ENCODE measurements at regions not wholly inside any gene's neighbourhood (a gene's known extent, or its start where the extent isn't known, plus 50 kb on each side); places are given as distances from the start of the nearest gene placed in this dataset.

GRCh38 chr18:78473563-78473962, 506.1 kb upstream of the SALL3 start:
- H3K27me3 ChIP-seq = no peaks in the 10 kb centered on the region
- no peaks in the 10 kb centered on the region for H3K36me3 ChIP-seq
- H3K4me3 ChIP-seq = no peak overlapping the region
- no peaks in the 10 kb centered on the region for H3K4me1 ChIP-seq
- no peak for TF ChIP-seq POLR2AphosphoS5 (IDR thresholded peaks at IDR 0.05)
- TF ChIP-seq POLR2A (IDR thresholded peaks at IDR 0.05) = no peak
- TF ChIP-seq CTCF (IDR thresholded peaks at IDR 0.05) = no peak
- TF ChIP-seq EP300 (IDR thresholded peaks at IDR 0.05; ENCODE audit: low read depth) = no peak
- 56 to 65% methylated on average over 4 to 5 of the region's 5 CpGs for WGBS, 2 donors (ENCODE audit: low coverage in 1 of 2)
- intact Hi-C loops (cut with DNase I; ENCODE audit: low total_unique reads) = no loop called here
- no peak overlapping the region for H3K27ac ChIP-seq
- no peaks in the 10 kb centered on the region for H3K9me3 ChIP-seq
- in situ Hi-C loops (cut with MboI; ENCODE audit: low pct_ligation_motif_present in 1 of 4, low pct_unique_long_range_greater_than_20kb in 1 of 4, low sequenced_read_pairs in 3 of 4) = no loop called here
- no peak for DNase-seq

GRCh38 chr18:78477840-78478239, 501.8 kb upstream of the SALL3 start:
- no peak for TF ChIP-seq EP300 (IDR thresholded peaks at IDR 0.05; ENCODE audit: low read depth)
- no peak for TF ChIP-seq POLR2A (IDR thresholded peaks at IDR 0.05)
- TF ChIP-seq CTCF (IDR thresholded peaks at IDR 0.05) = no peak
- TF ChIP-seq POLR2AphosphoS5 (IDR thresholded peaks at IDR 0.05) = no peak
- no peaks in the 10 kb centered on the region for H3K36me3 ChIP-seq
- H3K4me1 ChIP-seq = no peaks in the 10 kb centered on the region
- in situ Hi-C loops (cut with MboI; ENCODE audit: low pct_ligation_motif_present in 1 of 4, low pct_unique_long_range_greater_than_20kb in 1 of 4, low sequenced_read_pairs in 3 of 4) (no loop called here), intact Hi-C loops (cut with DNase I; ENCODE audit: low total_unique reads) (no loop called here)
- no peak overlapping the region for H3K4me3 ChIP-seq
- DNase-seq = no peak
- WGBS, 2 donors (ENCODE audit: low coverage in 1 of 2) = 70 to 73% methylated on average over 5 to 9 of the region's 9 CpGs
- H3K9me3 ChIP-seq = no peaks in the 10 kb centered on the region
- H3K27ac ChIP-seq = no peak overlapping the region
- no peaks in the 10 kb centered on the region for H3K27me3 ChIP-seq

GRCh38 chr18:78479443-78479842, 500.2 kb upstream of the SALL3 start:
- no peak overlapping the region for H3K27ac ChIP-seq
- no peaks in the 10 kb centered on the region for H3K27me3 ChIP-seq
- intact Hi-C loops (cut with DNase I; ENCODE audit: low total_unique reads) (no loop called here), in situ Hi-C loops (cut with MboI; ENCODE audit: low pct_ligation_motif_present in 1 of 4, low pct_unique_long_range_greater_than_20kb in 1 of 4, low sequenced_read_pairs in 3 of 4) (no loop called here)
- H3K4me1 ChIP-seq = no peaks in the 10 kb centered on the region
- TF ChIP-seq EP300 (IDR thresholded peaks at IDR 0.05; ENCODE audit: low read depth) (no peak), POLR2A (IDR thresholded peaks at IDR 0.05) (no peak)
- no peak overlapping the region for H3K4me3 ChIP-seq
- 90 to 94% methylated on average over 2 to 16 of the region's 16 CpGs for WGBS, 2 donors (ENCODE audit: low coverage in 1 of 2)
- no peaks in the 10 kb centered on the region for H3K36me3 ChIP-seq
- no peak for DNase-seq
- no peaks in the 10 kb centered on the region for H3K9me3 ChIP-seq

- no peak overlapping the region for H3K27ac ChIP-seq
- in situ Hi-C loops (cut with MboI; ENCODE audit: low pct_ligation_motif_present in 1 of 4, low pct_unique_long_range_greater_than_20kb in 1 of 4, low sequenced_read_pairs in 3 of 4) (no loop called here), intact Hi-C loops (cut with DNase I; ENCODE audit: low total_unique reads) (no loop called here)
- no peaks in the 10 kb centered on the region for H3K36me3 ChIP-seq
- no peaks in the 10 kb centered on the region for H3K27me3 ChIP-seq
- no peaks in the 10 kb centered on the region for H3K9me3 ChIP-seq
- no peak overlapping the region for H3K4me3 ChIP-seq
- no peaks in the 10 kb centered on the region for H3K4me1 ChIP-seq
- no peak for DNase-seq
- TF ChIP-seq POLR2AphosphoS5 (IDR thresholded peaks at IDR 0.05) (no peak), EP300 (IDR thresholded peaks at IDR 0.05; ENCODE audit: low read depth) (no peak), POLR2A (IDR thresholded peaks at IDR 0.05) (no peak), CTCF (IDR thresholded peaks at IDR 0.05) (no peak)
- 68 to 85% methylated on average over 3 to 31 of the region's 31 CpGs for WGBS, 2 donors (ENCODE audit: low coverage in 1 of 2)
Observed at GRCh38 chr18:78480262-78481054, 499.2 kb upstream of the SALL3 start.

GRCh38 chr18:78482378-78482777, 497.2 kb upstream of the SALL3 start:
- no peak overlapping the region for H3K27ac ChIP-seq
- TF ChIP-seq POLR2AphosphoS5 (IDR thresholded peaks at IDR 0.05) = no peak
- no peak for TF ChIP-seq CTCF (IDR thresholded peaks at IDR 0.05)
- no peak for TF ChIP-seq POLR2A (IDR thresholded peaks at IDR 0.05)
- TF ChIP-seq EP300 (IDR thresholded peaks at IDR 0.05; ENCODE audit: low read depth) = no peak
- no peak for DNase-seq
- no peaks in the 10 kb centered on the region for H3K9me3 ChIP-seq
- intact Hi-C loops (cut with DNase I; ENCODE audit: low total_unique reads) = no loop called here
- in situ Hi-C loops (cut with MboI; ENCODE audit: low pct_ligation_motif_present in 1 of 4, low pct_unique_long_range_greater_than_20kb in 1 of 4, low sequenced_read_pairs in 3 of 4) = no loop called here
- WGBS, 2 donors (ENCODE audit: low coverage in 1 of 2) = 89 to 100% methylated on average over 1 to 7 of the region's 7 CpGs
- H3K27me3 ChIP-seq = no peaks in the 10 kb centered on the region
- no peaks in the 10 kb centered on the region for H3K36me3 ChIP-seq
- H3K4me3 ChIP-seq = no peak overlapping the region
- no peaks in the 10 kb centered on the region for H3K4me1 ChIP-seq
